Skeletal muscle tissue (tissue), 3 donors: ENCODE measurements at regions not wholly inside any gene's neighbourhood (a gene's known extent, or its start where the extent isn't known, plus 50 kb on each side); places are given as distances from the start of the nearest gene placed in this dataset.
"Not testable (repeated sequence)": the region's sequence is repeated elsewhere in the genome, so short reads cannot be mapped to it uniquely, and the experiment has no call there.

Experiments
- H3K27ac ChIP-seq: one replicate; pipeline ENCODE4 v1.7.0; 2013; ENCODE audit warnings: mild to moderate bottlenecking, low read depth, low read length, inconsistent platforms
- H3K27me3 ChIP-seq, 3 donors: one replicate each; pipeline ENCODE4 v1.7.0; 2013; ENCODE audit warnings: low read length in 3 of 3; ENCODE audit not compliant: control insufficient read depth in 3 of 3, insufficient read depth in 3 of 3
- H3K36me3 ChIP-seq, 3 donors: one replicate each; pipeline ENCODE4 v1.7.0; 2013; ENCODE audit warnings: low read length in 3 of 3; ENCODE audit not compliant: control insufficient read depth in 3 of 3, insufficient read depth in 3 of 3
- H3K4me1 ChIP-seq, 3 donors: one replicate each; pipeline ENCODE4 v1.7.0; 2013; ENCODE audit warnings: low read length in 3 of 3, mild to moderate bottlenecking in 3 of 3; ENCODE audit not compliant: control insufficient read depth in 3 of 3, insufficient read depth in 3 of 3
- H3K4me3 ChIP-seq, 3 donors: one replicate each; pipeline ENCODE4 v1.7.0; 2013; ENCODE audit warnings: low read length in 3 of 3
- H3K9ac ChIP-seq, 3 donors: one replicate each; pipeline ENCODE4 v1.7.0; 2013; ENCODE audit warnings: low read length in 3 of 3, mild to moderate bottlenecking in 3 of 3, moderate library complexity in 2 of 3, low read depth in 1 of 3
- H3K9me3 ChIP-seq, 3 donors: one replicate each; pipeline ENCODE4 v1.7.0; 2013; ENCODE audit warnings: low read length in 3 of 3; ENCODE audit not compliant: control insufficient read depth in 3 of 3
- donor health status: Osteomylitis.

- Histone ChIP-seq H3K27ac (no peak overlapping the region), H3K9ac (no peak overlapping the region), H3K27me3 (no peaks in the 10 kb centered on the region), H3K36me3 (no peaks in the 10 kb centered on the region), H3K4me1 (no peaks in the 10 kb centered on the region), H3K4me3 (no peak overlapping the region), H3K9me3 (no peaks in the 10 kb centered on the region)
Measured at GRCh38 chr7:118858651-118859149, 634.2 kb downstream of the ANKRD7 start.

GRCh38 chr7:118861581-118861980, 637.1 kb downstream of the ANKRD7 start:
- H3K27me3 ChIP-seq, result no peaks in the 10 kb centered on the region
- H3K9me3 ChIP-seq, result no peaks in the 10 kb centered on the region
- no peak overlapping the region for H3K27ac ChIP-seq
- H3K9ac ChIP-seq, result no peak overlapping the region
- H3K36me3 ChIP-seq, result no peaks in the 10 kb centered on the region
- H3K4me1 ChIP-seq, result no peaks in the 10 kb centered on the region
- no peak overlapping the region for H3K4me3 ChIP-seq

DNA sequence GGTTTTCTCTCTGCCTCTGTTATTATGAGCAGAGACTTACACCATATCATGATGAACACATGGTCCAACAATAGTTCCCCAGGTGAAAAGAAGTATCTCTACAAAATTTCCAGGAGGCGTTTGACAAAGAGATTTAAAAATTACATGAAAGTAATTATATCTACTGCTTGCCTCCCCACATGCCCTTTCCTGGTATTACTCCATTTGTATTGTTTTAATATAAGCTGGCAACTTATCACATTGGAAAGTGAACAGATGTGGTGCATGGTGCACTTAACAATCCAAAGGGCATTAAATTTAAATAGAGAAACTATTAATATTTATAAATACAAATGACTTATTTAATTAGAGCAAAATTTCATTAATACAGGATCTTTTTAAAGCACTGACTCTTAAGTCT, 638.2 kb downstream of the ANKRD7 start:
- no peaks in the 10 kb centered on the region for H3K4me1 ChIP-seq
- no peak overlapping the region for H3K9ac ChIP-seq
- no peak overlapping the region for H3K27ac ChIP-seq
- H3K9me3 ChIP-seq, result no peaks in the 10 kb centered on the region
- H3K4me3 ChIP-seq, result no peak overlapping the region
- no peaks in the 10 kb centered on the region for H3K27me3 ChIP-seq
- H3K36me3 ChIP-seq, result no peaks in the 10 kb centered on the region

DNA sequence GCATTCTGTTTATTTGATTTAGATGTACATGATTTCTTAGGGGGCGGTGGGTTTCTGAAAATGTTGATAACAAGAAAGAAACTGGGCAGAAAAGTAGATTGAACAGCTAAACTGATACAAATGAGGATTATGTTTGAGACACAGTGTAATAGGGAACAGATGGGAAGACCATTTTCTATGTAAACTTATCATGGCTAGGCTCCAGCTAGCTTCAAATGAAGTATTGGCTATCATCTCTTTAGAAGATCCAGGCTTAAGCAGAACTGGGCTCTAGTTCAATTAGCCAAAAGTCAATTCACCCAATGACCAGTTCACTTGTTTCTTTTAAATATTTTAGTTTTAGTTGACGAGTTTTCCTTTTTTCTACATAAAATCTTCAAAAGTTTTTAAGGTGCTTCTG, 639.5 kb downstream of the ANKRD7 start:
- H3K9ac ChIP-seq, result no peak overlapping the region
- H3K4me1 ChIP-seq, result no peaks in the 10 kb centered on the region
- H3K4me3 ChIP-seq, result no peak overlapping the region
- no peaks in the 10 kb centered on the region for H3K36me3 ChIP-seq
- no peaks in the 10 kb centered on the region for H3K27me3 ChIP-seq
- H3K9me3 ChIP-seq, result no peaks in the 10 kb centered on the region
- H3K27ac ChIP-seq, result no peak overlapping the region

DNA sequence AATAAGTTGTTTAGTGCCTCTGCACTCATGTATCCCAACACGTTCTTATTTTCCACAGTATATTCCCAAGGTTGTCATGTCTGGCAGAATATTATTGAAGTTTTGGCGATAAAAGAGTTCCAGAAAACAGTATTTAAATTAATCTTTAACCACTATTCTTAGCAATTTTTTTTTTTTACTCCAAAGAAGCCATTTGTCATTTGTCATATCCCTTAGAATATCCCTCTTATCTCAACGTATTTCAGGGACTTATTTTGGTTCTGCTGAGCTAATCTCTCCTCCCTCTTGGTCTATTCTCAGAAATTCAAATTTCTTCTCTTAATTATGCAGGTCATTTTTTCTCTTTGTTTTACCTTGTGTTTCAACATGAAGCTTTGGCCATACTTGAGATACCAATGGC, 643.4 kb downstream of the ANKRD7 start:
- no peak overlapping the region for H3K27ac ChIP-seq
- H3K4me1 ChIP-seq, result no peaks in the 10 kb centered on the region
- no peaks in the 10 kb centered on the region for H3K36me3 ChIP-seq
- H3K9me3 ChIP-seq, result no peaks in the 10 kb centered on the region
- H3K9ac ChIP-seq, result no peak overlapping the region
- no peaks in the 10 kb centered on the region for H3K27me3 ChIP-seq
- H3K4me3 ChIP-seq, result no peak overlapping the region

- H3K9ac ChIP-seq, H3K9me3 ChIP-seq, H3K27ac ChIP-seq, H3K27me3 ChIP-seq, H3K4me3 ChIP-seq, H3K4me1 ChIP-seq, H3K36me3 ChIP-seq: not testable (repeated sequence)
Measured at GRCh38 chr7:118869141-118869540, 644.6 kb downstream of the ANKRD7 start.

- no peaks in the 10 kb centered on the region for H3K9me3 ChIP-seq
- H3K27me3 ChIP-seq, result no peaks in the 10 kb centered on the region
- H3K4me1 ChIP-seq, result no peaks in the 10 kb centered on the region
- H3K27ac ChIP-seq, result no peak overlapping the region
- H3K36me3 ChIP-seq, result no peaks in the 10 kb centered on the region
- H3K4me3 ChIP-seq, result no peak overlapping the region
- H3K9ac ChIP-seq, result no peak overlapping the region
Measured at GRCh38 chr7:118870187-118870586, 645.7 kb downstream of the ANKRD7 start.

DNA sequence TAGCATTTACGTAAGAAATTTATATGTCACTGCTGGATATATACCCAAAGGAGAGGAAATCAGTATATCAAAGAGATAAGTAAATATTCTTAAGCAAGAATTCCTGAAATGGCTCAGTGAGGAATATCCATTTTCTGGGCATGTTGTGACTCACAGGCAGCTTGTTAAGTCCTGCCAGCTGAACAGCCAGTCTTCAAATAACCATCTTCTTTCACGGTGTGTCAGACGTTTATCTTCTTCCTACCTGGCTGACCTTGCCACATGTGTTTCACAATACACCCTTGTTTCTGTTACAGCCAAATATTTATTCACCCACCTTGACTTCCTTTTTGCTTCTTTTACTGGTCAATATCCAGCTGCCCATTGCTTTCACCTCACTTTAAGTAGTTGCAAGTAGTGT, 648.1 kb downstream of the ANKRD7 start:
- H3K9me3 ChIP-seq, result no peaks in the 10 kb centered on the region
- no peaks in the 10 kb centered on the region for H3K27me3 ChIP-seq
- no peak overlapping the region for H3K27ac ChIP-seq
- H3K4me3 ChIP-seq, result no peak overlapping the region
- no peaks in the 10 kb centered on the region for H3K4me1 ChIP-seq
- no peaks in the 10 kb centered on the region for H3K36me3 ChIP-seq
- H3K9ac ChIP-seq, result no peak overlapping the region

GRCh38 chr7:118877187-118877586, 652.7 kb downstream of the ANKRD7 start:
- H3K4me3 ChIP-seq, result no peak overlapping the region
- H3K9ac ChIP-seq, result no peak overlapping the region
- H3K27me3 ChIP-seq, result no peaks in the 10 kb centered on the region
- H3K36me3 ChIP-seq, result no peaks in the 10 kb centered on the region
- no peaks in the 10 kb centered on the region for H3K9me3 ChIP-seq
- no peak overlapping the region for H3K27ac ChIP-seq
- H3K4me1 ChIP-seq, result no peaks in the 10 kb centered on the region

GRCh38 chr7:118878336-118878735, 653.8 kb downstream of the ANKRD7 start:
- H3K4me3 ChIP-seq, result no peak overlapping the region
- no peaks in the 10 kb centered on the region for H3K9me3 ChIP-seq
- H3K27me3 ChIP-seq, result no peaks in the 10 kb centered on the region
- no peaks in the 10 kb centered on the region for H3K4me1 ChIP-seq
- H3K9ac ChIP-seq, result no peak overlapping the region
- no peak overlapping the region for H3K27ac ChIP-seq
- no peaks in the 10 kb centered on the region for H3K36me3 ChIP-seq

GRCh38 chr7:118898284-118898683, 673.8 kb downstream of the ANKRD7 start:
- Histone ChIP-seq H3K4me3 (no peak overlapping the region), H3K4me1 (no peaks in the 10 kb centered on the region), H3K27ac (no peak overlapping the region), H3K9ac (no peak overlapping the region), H3K9me3 (no peaks in the 10 kb centered on the region), H3K36me3 (no peaks in the 10 kb centered on the region), H3K27me3 (no peaks in the 10 kb centered on the region)
